IMR-90 (cell line): ENCODE measurements at regions not wholly inside any gene's neighbourhood (a gene's known extent, or its start where the extent isn't known, plus 50 kb on each side); places are given as distances from the start of the nearest gene placed in this dataset.
A peak's percentile ranks its signal among the peaks of the same experiment; 100 is the strongest.

ENCODE experiments used
- ATAC-seq: fragments of 200-7000 bp; cut with Tn5 transposase; 2 replicates; pipeline ENCODE4 v1.9.1; 2020; ENCODE audit warnings: low read depth, mild to moderate bottlenecking, moderate library complexity
- BruUV-seq: library from RNA; stranded (reverse); fragments of 400-500 nt; replicated peaks from 2 replicates; lab custom pipeline; 2021; lab: Mats Ljungman, UMichigan
- CTCF ChIA-PET: fragments of 300-600 bp; formaldehyde crosslinking; extraction: SDS; loops from one replicate; lab custom pipeline; 2021; ENCODE audit warnings: antibody characterized with exemption; lab: Yijun Ruan, JAX
- POLR2A ChIA-PET: fragments of 300-600 bp; sonication (Branson Sonifier 250); formaldehyde crosslinking; loops from one replicate; lab custom pipeline; 2022; ENCODE audit warnings: antibody characterized with exemption; ENCODE audit not compliant: unreplicated experiment; lab: Charles Lee
- DNase-seq: peaks from one replicate; pipeline ENCODE4 v3.0.0; 2013
- H2AFZ ChIP-seq: replicated peaks from 2 replicates; pipeline ENCODE3; 2013; ENCODE audit warnings: low read length, mild to moderate bottlenecking; ENCODE audit not compliant: poor library complexity
- H2AK5ac ChIP-seq: 2 replicates; pipeline ENCODE4 v1.6.1; 2013; ENCODE audit warnings: low read depth, low read length, inconsistent platforms
- H2AK9ac ChIP-seq: replicated peaks from 2 replicates; pipeline ENCODE3; 2013; ENCODE audit warnings: mild to moderate bottlenecking, low read depth, low read length, moderate library complexity; ENCODE audit not compliant: poor library complexity
- H2BK120ac ChIP-seq: 2 replicates; pipeline ENCODE4 v1.6.1; 2013; ENCODE audit warnings: low read depth, low read length, inconsistent platforms
- H2BK15ac ChIP-seq: 3 replicates; pipeline ENCODE4 v1.6.1; 2013; ENCODE audit warnings: low read depth, low read length, inconsistent platforms
- H2BK20ac ChIP-seq: 2 replicates; pipeline ENCODE4 v1.6.1; 2013; ENCODE audit warnings: low read depth, mild to moderate bottlenecking, inconsistent platforms, low read length, moderate library complexity
- H2BK5ac ChIP-seq: 2 replicates; pipeline ENCODE4 v1.6.1; 2013; ENCODE audit warnings: mild to moderate bottlenecking, low read depth, low read length, inconsistent platforms; ENCODE audit not compliant: poor library complexity, severe bottlenecking
- H3K14ac ChIP-seq: replicated peaks from 2 replicates; pipeline ENCODE4 v1.6.1; 2013; ENCODE audit warnings: low read depth, low read length, inconsistent platforms
- H3K18ac ChIP-seq: 2 replicates; pipeline ENCODE4 v1.6.1; 2013; ENCODE audit warnings: low read depth, low read length, control low read depth
- H3K23ac ChIP-seq: 2 replicates; pipeline ENCODE4 v1.6.1; 2013; ENCODE audit warnings: low read depth, low read length, inconsistent platforms
- H3K27ac ChIP-seq: 2 replicates; pipeline ENCODE4 v1.5.1; 2013; ENCODE audit warnings: mild to moderate bottlenecking, control low read depth, low read length; ENCODE audit not compliant: insufficient read depth
- H3K27me3 ChIP-seq: 2 replicates; pipeline ENCODE4 v1.6.1; 2013; ENCODE audit warnings: low read length; ENCODE audit not compliant: control insufficient read depth, insufficient read depth
- H3K36me3 ChIP-seq: 2 replicates; pipeline ENCODE4 v1.6.1; 2013; ENCODE audit warnings: low read length, mixed read lengths; ENCODE audit not compliant: control insufficient read depth, insufficient read depth
- H3K4ac ChIP-seq: 2 replicates; pipeline ENCODE4 v1.6.1; 2013; ENCODE audit warnings: low read depth, low read length, inconsistent platforms
- H3K4me1 ChIP-seq: 2 replicates; pipeline ENCODE4 v1.6.1; 2013; ENCODE audit warnings: low read length, mixed read lengths; ENCODE audit not compliant: control insufficient read depth, insufficient read depth
- H3K4me2 ChIP-seq: 2 replicates; pipeline ENCODE4 v1.6.1; 2013; ENCODE audit warnings: low read depth, mild to moderate bottlenecking, control low read depth, low read length, moderate library complexity
- H3K4me3 ChIP-seq: 2 replicates; pipeline ENCODE4 v1.5.1; 2013; ENCODE audit warnings: low read depth, mild to moderate bottlenecking, control low read depth, low read length, moderate library complexity; ENCODE audit not compliant: insufficient read depth
- H3K56ac ChIP-seq: 2 replicates; pipeline ENCODE4 v1.6.1; 2013; ENCODE audit warnings: low read length, inconsistent platforms; ENCODE audit not compliant: insufficient read depth; ENCODE audit errors: extremely low read depth
- H3K79me1 ChIP-seq, 2 experiments: 2 replicates each; pipeline ENCODE4 v1.6.1; 2013; ENCODE audit warnings: low read length in 2 of 2, inconsistent platforms in 1 of 2, low read depth in 1 of 2
- H3K9ac ChIP-seq: 2 replicates; pipeline ENCODE4 v1.6.1; 2013; ENCODE audit warnings: low read depth, low read length, control low read depth
- H3K9me1 ChIP-seq: 2 replicates; pipeline ENCODE4 v1.6.1; 2013; ENCODE audit warnings: low read length, inconsistent platforms; ENCODE audit not compliant: insufficient read depth
- H3K9me3 ChIP-seq: 2 replicates; pipeline ENCODE4 v1.6.1; 2013; ENCODE audit warnings: low read length; ENCODE audit not compliant: control insufficient read depth, insufficient read depth
- H4K20me1 ChIP-seq: 2 replicates; pipeline ENCODE4 v1.6.1; 2013; ENCODE audit warnings: low read length, inconsistent platforms; ENCODE audit not compliant: insufficient read depth
- H4K5ac ChIP-seq: 2 replicates; pipeline ENCODE4 v1.6.1; 2013; ENCODE audit warnings: mild to moderate bottlenecking, low read depth, low read length, control low read depth
- H4K8ac ChIP-seq, 2 experiments: 2 replicates each; pipeline ENCODE4 v1.6.1; 2013; ENCODE audit warnings: low read depth in 2 of 2, low read length in 2 of 2, control low read depth in 1 of 2, inconsistent platforms in 1 of 2
- H4K91ac ChIP-seq: 2 replicates; pipeline ENCODE4 v1.6.1; 2013; ENCODE audit warnings: low read depth, low read length, inconsistent platforms; ENCODE audit not compliant: insufficient read depth
- CEBPB ChIP-seq: IDR thresholded peaks from 2 replicates; pipeline ENCODE4 v1.6.1; 2012; ENCODE audit warnings: low read depth, low read length, improper control_type of control experiment
- NFE2L2 ChIP-seq: fragments of 150-350 bp; IDR thresholded peaks from 2 replicates; pipeline ENCODE4 v1.6.1; 2016; ENCODE audit warnings: low read depth, mild to moderate bottlenecking, low read length
- WGBS, 2 experiments: methylation state at CpG; one replicate each; pipeline versions ENCODE4 v1.1.5 to v1.1.7; 2013; ENCODE audit warnings: missing lambda C conversion rate in 2 of 2; ENCODE audit not compliant: insufficient read length in 1 of 2; ENCODE audit errors: extremely low coverage in 2 of 2; 5-methylcytosine and 5-hydroxymethylcytosine counted together
- dilution Hi-C: fragments of 300-500 bp; cut with HindIII; formaldehyde crosslinking; loops from one replicate; pipeline ENCODE4 v1.14.3; 2018; ENCODE audit warnings: low sequenced_read_pairs; ENCODE audit not compliant: unreplicated experiment
- in situ Hi-C: fragments of 300-500 bp; cut with MboI; formaldehyde crosslinking; loops from 3 replicates; pipeline ENCODE4 v1.14.3; 2019; ENCODE audit warnings: low sequenced_read_pairs, inconsistent platforms, mixed read lengths
- intact Hi-C: fragments of 100-400 bp; cut with micrococcal nuclease; formaldehyde crosslinking; loops from 2 replicates; pipeline ENCODE4 v1.10.0; 2022

GRCh38 chr4:126354784-126355183 lies 1040.0 kb downstream of the FAT4 start:
- Histone ChIP-seq H2AFZ (peak overlapping the region; percentile 46), H3K9me3 (no peaks in the 10 kb centered on the region), H3K4me2 (no peak overlapping the region), H3K4me1 (no peaks in the 10 kb centered on the region), H3K27ac (no peak overlapping the region), H3K4ac (no peak overlapping the region; the same call in 1 of the 2 replicates), H3K23ac (no peak overlapping the region), H2BK5ac (no peak overlapping the region), H3K36me3 (no peaks in the 10 kb centered on the region), H2BK20ac (no peak overlapping the region), H4K91ac (no peak overlapping the region), H2BK120ac (no peak overlapping the region), H3K18ac (no peak overlapping the region), H3K9ac (no peak overlapping the region), H3K4me3 (no peak overlapping the region), H4K20me1 (no peaks in the 10 kb centered on the region), H3K27me3 (no peaks in the 10 kb centered on the region), H4K8ac (no peak overlapping the region), H3K14ac (no peak overlapping the region), H3K9me1 (no peaks in the 10 kb centered on the region), H2AK9ac (no peak overlapping the region), H2AK5ac (no peak overlapping the region), H3K56ac (no peak overlapping the region), H3K79me1 (no peaks in the 10 kb centered on the region), H2BK15ac (no peak overlapping the region), H4K5ac (no peak overlapping the region)
- no CpG with 5 or more reads among the region's 3 CpGs for WGBS, 2 experiments
- ATAC-seq (no peak), DNase-seq (no peak)
- dilution Hi-C loops, result no loop called here
- in situ Hi-C loops, result no loop called here
- TF ChIP-seq NFE2L2 (no peak), CEBPB (0 out of 2 replicates have a peak, but pooled peaks have one; percentile 10)
- ChIA-PET CTCF (no interaction called here), POLR2A (no interaction called here)
- intact Hi-C loops, result no loop called here
- no TSS peak for BruUV-seq
